Sigmoid colon (tissue), 4 donors: ENCODE measurements at regions not wholly inside any gene's neighbourhood (a gene's known extent, or its start where the extent isn't known, plus 50 kb on each side); places are given as distances from the start of the nearest gene placed in this dataset.

Experiments
- CTCF ChIP-seq, 4 experiments: fragments of 450-650 bp in 3 of 4; fragments of 200-600 bp in 1 of 4; IDR thresholded peaks; one replicate each; pipeline ENCODE4 v1.5.1; 2016 to 2019; ENCODE audit warnings: antibody characterized with exemption in 4 of 4, mild to moderate bottlenecking in 3 of 4, moderate library complexity in 2 of 4
- POLR2A ChIP-seq, 2 donors: fragments of 450-650 bp; IDR thresholded peaks; one replicate each; pipeline ENCODE4 v1.6.1; 2016; ENCODE audit warnings: antibody characterized with exemption in 2 of 2, mild to moderate bottlenecking in 2 of 2, moderate library complexity in 2 of 2
- POLR2AphosphoS5 ChIP-seq, 4 donors: sonication (generic); formaldehyde crosslinking; IDR thresholded peaks; one replicate each; pipeline ENCODE4 v1.6.1; 2017; ENCODE audit warnings: antibody characterized with exemption in 4 of 4

GRCh38 chr3:194967151-194968117 lies 281.8 kb downstream of the FAM43A start:
- no peak for TF ChIP-seq CTCF (IDR thresholded peaks at IDR 0.05)
- no peak for TF ChIP-seq POLR2AphosphoS5 (IDR thresholded peaks at IDR 0.05)
- no peak for TF ChIP-seq POLR2A (IDR thresholded peaks at IDR 0.05)
